GM10266 (cell line): ENCODE measurements at regions not wholly inside any gene's neighbourhood (a gene's known extent, or its start where the extent isn't known, plus 50 kb on each side); places are given as distances from the start of the nearest gene placed in this dataset.

ENCODE experiments used
- DNase-seq: peaks from one replicate; pipeline ENCODE4 v3.0.0; 2012; ENCODE audit errors: extremely low spot score
- CTCF ChIP-seq: IDR thresholded peaks from 2 replicates; pipeline ENCODE4 v1.5.1; 2012; ENCODE audit warnings: mild to moderate bottlenecking, low read depth; ENCODE audit not compliant: control insufficient read depth, insufficient read depth; ENCODE audit errors: missing control alignments

GRCh38 chr4:56211202-56211601, 176.1 kb downstream of the AASDH start:
- no peak for DNase-seq
- no peak for TF ChIP-seq CTCF

- TF ChIP-seq CTCF = no peak
- DNase-seq = no peak
Measured at GRCh38 chr4:56210397-56210796, 176.9 kb downstream of the AASDH start.

- no peak for TF ChIP-seq CTCF
- no peak for DNase-seq
Measured at GRCh38 chr4:56209767-56210166, 177.5 kb downstream of the AASDH start.

- no peak for TF ChIP-seq CTCF
- no peak for DNase-seq
Measured at GRCh38 chr4:56208103-56208502, 179.2 kb downstream of the AASDH start.

GRCh38 chr4:56206258-56206657, 181.0 kb downstream of the AASDH start:
- DNase-seq = no peak
- TF ChIP-seq CTCF = no peak

- no peak for TF ChIP-seq CTCF
- no peak for DNase-seq
Measured at GRCh38 chr4:56200275-56200674, 187.0 kb downstream of the AASDH start.

- TF ChIP-seq CTCF = no peak
- DNase-seq = no peak
Measured at GRCh38 chr4:56198265-56198664, 189.0 kb downstream of the AASDH start.
